Stimulated activated naive CD8-positive, alpha-beta T cell treated with anti-CD3 and anti-CD28 coated beads, Interleukin-15, Interleukin-2, amounts not matched to agents 100 U/mL and 50 U/mL, for 24 hours (primary cell): ENCODE measurements at regions not wholly inside any gene's neighbourhood (a gene's known extent, or its start where the extent isn't known, plus 50 kb on each side); places are given as distances from the start of the nearest gene placed in this dataset.
"Not testable (repeated sequence)": the region's sequence is repeated elsewhere in the genome, so short reads cannot be mapped to it uniquely, and the experiment has no call there.

Experiments
- ATAC-seq: fragments of 150-1000 bp; cut with Tn5 transposase; one replicate; pipeline ENCODE4 v1.10.0; 2021
- DNase-seq: peaks from one replicate; pipeline ENCODE4 v3.0.0; 2021

DNA sequence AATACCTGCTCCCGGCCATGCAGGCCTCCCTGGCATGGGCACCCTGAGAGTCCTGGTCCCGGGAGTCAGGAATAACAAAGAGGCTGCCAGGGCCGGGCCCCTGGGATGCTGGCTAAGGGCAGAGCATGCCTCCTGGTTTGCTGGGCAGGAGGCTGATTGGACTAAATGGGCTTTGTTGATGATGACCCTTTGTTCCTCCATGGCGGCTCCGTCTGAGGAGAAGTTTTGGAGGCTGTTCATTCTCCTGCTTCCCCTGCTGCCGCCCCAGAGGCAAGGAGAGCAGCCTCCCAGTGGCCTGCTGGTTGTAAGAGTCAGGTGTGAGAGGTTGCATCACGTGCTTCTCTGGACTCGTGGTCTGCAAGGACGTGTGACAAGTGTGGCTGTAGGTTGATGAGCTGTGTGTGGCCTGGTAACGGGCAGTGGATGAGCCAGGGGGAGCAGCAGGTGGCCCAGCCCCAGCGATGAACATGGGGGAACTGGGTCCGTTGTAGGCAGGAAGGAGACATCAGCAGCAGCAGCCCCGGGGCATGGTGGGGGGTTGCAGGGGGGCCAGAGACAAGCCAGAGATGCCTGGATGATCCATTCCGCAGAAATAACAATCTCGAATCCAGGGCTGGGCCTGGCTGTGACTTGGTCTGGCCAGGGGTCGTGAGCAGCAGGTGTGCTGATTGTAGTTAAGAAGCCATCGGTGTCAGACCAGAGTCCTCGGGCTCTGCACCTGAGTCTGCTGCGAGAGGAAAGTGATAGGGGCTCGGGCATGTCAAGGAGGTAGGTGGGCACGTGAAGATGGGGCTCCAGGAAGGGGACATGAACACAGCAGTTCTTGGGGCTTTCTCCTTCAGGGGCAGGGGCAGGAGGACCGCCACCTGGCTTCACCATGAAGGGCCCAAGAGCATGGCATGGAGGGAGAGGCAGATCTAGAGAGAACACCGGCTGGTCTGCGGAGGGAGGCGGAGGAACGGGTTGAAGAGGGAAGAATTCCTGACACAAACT lies 101.4 kb downstream of the TNFRSF13B start:
- no peak for ATAC-seq
- DNase-seq = no peak

DNA sequence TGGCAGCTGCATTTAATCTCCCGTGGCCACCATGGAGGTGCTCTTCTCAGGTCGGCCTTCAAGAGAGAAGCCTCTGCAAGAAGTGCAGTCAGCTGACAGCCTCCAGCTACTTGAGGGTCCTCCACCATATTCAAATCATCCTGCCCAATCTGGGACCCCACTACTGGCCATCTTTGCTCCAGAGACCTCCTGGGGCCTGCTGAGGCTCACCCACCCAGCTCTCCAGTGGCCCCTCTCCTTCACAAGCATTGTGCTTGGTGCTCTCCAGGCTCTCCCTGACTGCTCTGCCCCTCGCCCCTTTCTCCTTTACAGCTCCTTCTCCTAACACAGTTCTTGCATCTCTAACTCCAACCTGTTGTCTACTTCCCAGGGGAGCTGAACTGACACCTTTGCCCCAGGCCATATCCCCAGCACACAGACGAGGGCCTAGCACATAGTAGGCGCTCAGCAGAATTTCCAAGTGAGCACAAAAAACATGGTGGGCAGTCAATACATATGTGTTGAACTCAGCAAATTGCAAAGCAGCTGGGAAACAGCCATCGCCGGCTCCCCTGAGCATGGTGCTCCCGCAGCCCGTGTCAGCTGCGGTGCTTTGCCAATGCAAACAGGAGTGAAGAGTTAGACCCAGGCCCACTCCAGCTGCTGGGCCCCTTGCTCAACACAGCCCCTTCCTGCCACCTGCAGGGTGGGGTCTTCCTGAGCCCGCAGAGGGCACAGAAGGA lies 102.2 kb downstream of the TNFRSF13B start:
- not testable (repeated sequence) for DNase-seq, ATAC-seq

DNA sequence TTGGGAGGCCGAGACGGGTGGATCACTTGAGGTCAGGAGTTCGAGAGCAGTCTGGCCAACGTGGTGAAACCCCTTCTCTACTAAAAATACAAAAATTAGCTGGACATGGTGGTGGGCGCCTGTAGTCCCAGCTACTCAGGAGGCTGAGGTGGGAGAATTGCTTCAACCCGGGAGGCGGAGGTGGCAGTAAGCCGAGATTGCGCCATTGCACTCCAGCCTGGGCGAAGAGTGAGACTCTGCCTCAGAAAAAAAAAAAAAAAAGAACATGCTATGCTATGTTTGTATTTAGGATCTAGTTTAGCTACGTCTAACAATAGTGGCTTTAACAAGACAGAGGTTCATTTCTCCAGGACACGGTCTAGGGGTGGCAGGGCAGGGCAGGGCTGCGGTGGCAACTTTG lies 103.3 kb downstream of the TNFRSF13B start:
- DNase-seq, ATAC-seq: not testable (repeated sequence)

DNA sequence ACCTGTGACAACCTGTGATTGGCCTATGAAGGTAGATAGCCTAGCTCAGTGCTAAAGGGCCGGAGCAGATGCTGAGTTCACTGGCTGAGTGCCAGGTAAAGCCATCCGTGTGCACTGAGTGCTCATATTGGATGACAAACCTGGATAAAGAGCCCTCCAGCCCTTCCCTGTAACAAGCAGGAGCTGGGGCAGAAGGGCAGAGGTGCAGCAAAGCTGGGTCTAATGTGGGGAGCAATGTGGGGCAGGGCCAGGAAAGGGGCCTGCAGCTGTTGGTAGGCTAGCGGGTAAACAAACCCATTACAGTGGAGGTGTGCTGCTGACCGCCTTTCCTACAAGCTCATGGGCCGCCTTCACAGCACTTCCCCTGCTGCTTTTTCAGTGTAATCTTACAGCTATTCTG lies 104.4 kb downstream of the TNFRSF13B start:
- not testable (repeated sequence) for DNase-seq, ATAC-seq

DNA sequence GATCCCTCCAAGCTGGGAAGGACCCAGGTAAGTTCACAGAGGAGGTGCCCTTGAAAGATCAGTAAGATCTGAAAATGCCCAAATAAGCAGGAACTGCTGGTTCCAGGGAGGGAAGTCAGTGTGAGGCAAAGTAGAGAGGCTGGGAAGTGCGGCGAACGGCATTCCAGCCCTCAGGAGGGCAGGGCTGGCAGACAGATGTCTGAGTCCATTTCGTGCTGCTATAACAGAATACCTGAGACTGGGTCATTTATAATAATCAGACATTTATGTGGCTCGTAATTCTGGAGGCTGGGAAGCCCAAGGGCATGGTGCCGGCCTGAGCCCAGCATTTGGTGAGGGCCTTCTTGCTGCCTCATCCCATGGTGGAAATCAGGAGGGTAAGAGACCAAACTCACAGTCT lies 105.1 kb downstream of the TNFRSF13B start:
- not testable (repeated sequence) for ATAC-seq, DNase-seq

DNA sequence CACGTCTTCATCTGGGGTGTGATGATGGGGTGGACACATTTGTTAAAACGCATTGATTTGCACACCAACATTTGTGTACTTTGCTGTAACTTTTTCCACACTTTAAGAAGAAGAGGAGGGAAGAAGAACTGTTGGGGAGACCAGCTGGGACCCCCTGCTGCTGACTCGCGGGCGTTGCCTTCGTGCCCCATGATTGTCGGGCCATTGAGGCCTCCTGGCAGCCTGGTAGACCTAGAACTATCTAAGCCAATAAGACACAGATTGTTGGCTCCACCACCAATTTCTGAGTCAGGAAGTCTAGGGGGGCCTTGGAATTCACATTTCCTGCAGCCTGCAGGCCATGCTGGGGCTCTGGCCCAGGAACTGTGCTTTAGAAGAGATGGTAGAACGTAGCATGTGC lies 105.5 kb downstream of the TNFRSF13B start:
- DNase-seq = no peak
- ATAC-seq = no peak

DNA sequence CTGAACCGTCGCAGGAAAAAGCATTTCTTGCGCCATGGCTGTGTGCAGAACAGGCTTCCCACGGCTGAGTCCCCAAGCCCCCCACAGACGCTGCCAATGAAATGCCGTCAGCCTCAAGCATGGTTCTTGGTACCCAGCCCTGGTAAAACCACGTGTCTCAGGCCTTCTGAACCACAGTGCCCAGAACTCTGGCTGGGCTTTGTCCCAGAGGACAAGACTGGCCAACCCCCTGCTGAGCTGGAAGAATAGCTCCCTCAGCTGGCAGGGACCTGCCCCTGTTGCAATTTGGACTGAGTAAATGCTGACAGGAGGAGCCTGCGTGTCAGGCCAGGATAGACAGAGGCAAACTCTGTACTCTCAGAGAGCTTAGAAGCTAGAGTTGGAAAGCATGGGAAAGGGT lies 106.2 kb downstream of the TNFRSF13B start:
- ATAC-seq, DNase-seq: not testable (repeated sequence)

DNA sequence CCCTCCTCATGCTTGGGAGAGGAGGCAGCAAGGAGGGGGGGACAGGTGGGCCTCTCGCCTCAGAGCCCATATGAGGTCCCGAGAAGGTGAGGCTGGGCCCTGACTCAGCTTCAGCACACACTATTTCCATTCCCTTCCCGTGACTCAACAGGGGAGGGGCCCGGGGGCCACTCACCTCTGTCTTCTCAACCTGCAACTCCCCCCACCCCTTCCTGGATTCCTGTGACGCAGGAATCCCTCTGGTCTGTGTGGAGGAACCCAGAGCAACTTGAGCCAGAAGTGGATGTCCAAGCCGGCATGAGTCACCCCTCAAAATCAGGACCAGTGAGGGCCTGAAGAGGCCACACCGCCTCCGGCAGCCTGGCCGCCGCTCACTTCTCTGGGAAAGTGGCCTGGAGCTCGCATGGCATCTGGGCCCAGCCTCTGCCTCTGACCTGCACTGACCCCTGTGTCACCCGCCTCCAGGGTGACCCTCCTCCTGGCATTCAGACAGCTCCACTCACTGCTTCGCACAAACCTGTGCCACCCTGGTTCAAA lies 106.8 kb downstream of the TNFRSF13B start:
- ATAC-seq, DNase-seq: not testable (repeated sequence)

DNA sequence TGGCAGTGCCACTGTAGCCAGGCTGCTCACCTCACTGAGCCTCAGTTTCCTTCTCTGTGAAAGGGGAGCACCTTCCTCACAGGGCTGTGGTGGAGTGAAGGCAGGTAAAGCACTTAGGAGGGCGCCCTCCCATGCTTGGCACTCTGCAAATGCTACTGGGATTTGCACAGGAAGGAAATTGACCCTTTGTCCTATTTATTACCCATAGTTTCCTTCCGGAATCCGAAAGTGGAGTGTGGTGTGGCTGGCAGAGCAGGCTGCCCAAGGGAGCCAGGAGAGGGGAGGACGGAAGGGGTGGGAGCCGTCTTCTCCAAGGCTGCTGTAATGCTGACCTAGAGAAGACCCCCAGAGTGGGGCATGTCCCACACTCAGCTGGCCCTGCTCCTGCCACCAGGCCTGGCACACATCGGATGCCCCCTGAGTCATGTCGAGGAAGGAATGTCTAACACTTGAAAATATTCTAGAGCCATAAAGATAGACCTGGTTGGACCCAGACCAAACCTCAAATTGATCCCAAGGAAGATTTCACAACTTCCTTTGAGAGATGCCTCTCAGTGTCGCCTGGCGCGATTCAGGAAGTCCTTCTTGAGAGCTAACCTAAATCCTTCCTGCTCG lies 107.3 kb downstream of the TNFRSF13B start:
- ATAC-seq = not testable (repeated sequence)

DNA sequence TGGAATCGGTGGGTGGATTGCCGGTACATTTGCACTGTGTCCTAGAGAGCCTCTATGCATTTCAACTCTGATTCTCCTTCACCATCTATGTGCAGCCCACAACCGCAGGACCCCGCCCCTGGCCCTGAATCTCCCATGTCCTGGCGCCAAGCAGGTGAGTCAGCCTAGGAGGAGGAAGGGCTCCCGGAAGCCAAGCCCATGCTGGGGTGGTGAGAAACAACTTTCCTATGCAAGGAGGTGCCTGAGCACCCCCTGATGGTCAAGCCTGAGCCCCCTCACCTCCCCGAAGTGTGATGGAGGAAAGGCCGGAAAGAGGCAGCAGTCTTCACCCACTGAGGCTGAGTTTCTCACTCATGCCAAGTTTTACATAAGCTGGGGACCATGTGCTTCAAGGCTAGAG lies 110.8 kb downstream of the TNFRSF13B start:
- ATAC-seq, DNase-seq: not testable (repeated sequence)

More for the DNA sequence above, 107.3 kb downstream of the TNFRSF13B start:
- DNase-seq = not testable (repeated sequence)

DNA sequence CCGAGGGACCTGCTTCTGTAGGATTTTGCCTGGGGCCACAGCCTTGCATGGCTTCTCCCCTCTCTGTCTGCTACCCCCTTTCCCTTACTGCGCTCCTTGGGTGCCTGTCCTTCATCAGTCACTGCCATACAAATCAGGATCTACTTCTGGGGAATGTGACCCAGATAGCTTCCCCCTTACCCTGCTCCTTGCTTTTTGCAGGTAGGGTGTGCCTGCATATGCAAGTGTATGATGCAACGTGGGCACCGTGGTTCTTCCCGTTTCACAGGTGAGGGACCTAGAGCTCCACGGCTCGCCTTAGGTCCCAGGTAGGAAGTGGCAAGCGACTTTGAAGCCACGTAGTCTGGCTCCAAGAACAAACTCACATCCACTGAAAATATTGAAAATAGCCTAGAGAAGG lies 111.5 kb downstream of the TNFRSF13B start:
- ATAC-seq, DNase-seq: not testable (repeated sequence)

DNA sequence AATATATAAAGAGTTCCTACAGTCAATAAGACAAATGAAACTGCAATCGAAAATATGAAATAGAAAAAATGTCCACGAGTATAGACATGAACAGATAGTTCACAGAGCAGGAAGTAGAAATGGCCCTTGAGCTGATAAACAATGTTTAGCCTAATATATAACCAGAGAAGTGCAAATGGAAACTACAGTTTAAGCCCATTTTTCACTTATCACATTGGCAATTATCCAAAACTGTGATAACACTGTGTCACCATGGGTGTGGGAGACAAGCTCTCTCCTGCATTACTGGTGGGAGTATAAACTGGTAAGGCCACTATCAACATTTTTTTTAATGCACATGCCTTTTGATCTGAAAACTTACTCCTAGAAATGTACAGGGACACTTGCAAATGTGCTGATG lies 112.4 kb downstream of the TNFRSF13B start:
- not testable (repeated sequence) for ATAC-seq, DNase-seq

DNA sequence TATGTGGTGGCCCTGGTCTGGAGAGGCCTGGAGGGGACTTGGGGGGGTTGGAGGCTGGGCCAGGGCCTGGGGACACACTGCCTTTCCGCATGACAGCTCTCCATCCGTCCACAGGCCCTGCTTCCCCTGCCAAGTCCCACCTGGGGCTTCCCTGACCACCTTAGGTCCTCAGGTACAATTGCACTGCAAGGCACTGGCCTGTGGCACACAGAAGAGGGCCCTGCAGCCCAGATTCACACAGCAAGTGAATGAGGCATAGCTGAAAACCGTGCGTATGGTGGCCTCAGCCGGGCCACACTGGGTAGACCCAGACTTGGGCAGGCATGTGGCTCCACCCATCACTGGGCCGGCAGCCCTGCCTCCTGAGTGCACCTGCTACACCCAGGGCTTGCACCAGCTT lies 114.2 kb downstream of the TNFRSF13B start:
- not testable (repeated sequence) for DNase-seq, ATAC-seq

DNA sequence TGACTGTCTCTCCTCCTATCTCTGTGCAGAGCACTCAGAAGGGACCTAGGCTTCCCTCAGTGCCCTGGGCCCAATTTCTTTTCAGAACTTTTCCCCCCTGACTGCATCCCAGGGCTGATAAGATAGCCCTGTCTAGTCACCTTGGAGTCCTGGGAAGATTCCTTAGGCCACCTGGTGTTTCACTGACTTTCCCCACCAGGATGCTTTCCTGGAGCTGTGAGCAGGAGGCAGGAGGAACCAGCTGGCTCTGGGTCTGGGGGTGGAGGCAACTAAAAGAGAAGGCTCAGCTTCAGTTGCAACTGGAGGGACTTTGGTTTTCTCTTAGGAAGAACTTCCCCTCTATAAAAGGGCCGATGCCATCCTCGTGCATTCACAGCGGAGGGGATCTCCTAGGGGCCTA lies 115.1 kb downstream of the TNFRSF13B start:
- ATAC-seq, DNase-seq: not testable (repeated sequence)

DNA sequence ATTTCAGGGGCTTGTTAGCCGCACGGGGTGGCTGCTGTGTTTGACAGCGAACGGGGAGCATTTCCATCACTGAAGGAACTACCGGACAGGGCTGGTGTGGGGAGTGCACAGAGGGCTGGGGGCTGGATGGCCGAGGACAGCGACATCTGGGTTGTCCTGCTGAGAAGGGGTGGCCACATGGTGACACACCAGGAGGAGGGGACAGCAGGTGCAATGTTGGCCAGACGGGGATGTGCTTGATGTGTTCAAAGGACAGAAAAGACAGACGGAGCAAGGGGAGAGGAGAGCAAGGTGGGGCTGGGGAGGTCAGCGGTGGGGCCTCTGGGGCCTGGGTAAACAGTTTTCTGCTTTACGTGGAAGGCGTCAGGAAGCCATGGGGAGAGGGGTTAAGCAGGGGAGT lies 115.7 kb downstream of the TNFRSF13B start:
- ATAC-seq, DNase-seq: not testable (repeated sequence)

DNA sequence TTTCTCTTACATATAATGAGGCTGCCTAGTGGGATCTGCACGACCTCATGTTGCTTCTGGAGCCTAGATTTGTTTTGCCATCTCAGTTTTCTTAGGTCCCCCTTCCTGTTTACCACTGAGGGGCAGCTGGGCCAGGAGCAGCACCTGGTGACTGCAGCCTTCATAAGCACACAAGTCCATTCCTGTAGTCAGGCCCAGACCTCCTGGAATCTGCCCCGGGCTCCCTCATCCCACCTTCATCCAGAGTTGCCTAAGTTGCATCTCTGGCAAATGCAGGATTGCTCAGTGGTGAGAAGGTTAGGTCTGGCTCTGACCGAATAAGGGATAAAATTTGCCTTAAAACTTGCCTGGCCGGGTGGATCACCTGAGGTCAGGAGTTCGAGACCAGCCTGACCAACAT lies 117.3 kb downstream of the TNFRSF13B start:
- not testable (repeated sequence) for ATAC-seq, DNase-seq

DNA sequence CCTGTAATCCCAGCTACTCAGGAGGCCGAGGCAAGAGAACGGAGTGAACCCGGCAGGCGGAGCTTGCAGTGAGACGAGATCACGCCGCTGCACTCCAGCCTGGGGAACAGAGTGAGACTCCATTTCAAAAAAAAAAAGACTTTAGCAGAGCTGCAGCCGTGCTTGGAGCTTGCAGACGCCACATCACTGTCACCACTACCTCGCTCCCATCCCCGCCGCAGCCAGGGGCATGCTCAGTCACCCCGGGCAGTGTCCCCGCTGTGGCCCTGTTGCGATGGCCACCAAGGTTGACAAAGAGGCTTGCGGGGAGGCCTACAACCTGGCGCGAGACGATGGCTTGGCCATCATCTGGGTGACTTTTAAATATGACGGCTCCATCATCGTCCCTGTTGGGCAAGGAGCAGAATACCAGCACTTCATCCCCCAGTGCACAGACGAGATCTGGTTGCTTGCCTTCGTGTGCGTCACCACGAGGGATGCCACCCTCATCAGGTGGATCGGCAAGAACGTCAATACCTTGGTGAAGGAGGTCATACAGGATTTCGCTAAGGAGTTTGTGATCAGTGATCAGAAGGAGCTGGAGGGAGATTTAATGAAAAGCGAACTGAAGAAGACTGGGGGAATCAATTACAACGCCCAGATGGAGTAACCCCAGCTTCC lies 118.1 kb downstream of the TNFRSF13B start:
- ATAC-seq (no peak), DNase-seq (no peak)

DNA sequence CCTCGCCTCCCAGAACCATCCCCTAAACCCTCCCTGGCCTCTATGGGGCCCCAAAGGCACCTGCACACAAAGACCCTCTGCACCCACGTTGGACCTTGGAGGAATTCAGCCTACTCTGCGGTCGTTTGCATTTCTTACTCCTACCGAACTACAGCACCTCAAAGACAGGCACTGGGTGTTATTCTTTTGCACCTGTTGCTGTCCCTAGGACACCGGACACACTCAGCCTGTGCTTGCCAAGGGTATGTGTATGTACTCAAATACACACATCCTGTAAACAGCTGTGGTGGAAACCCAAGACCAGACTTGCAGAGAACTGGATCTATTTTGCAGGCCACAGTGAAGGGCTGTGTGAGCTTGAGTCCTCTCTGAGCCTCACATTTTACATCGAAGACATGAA lies 122.1 kb downstream of the TNFRSF13B start:
- DNase-seq, ATAC-seq: not testable (repeated sequence)

DNA sequence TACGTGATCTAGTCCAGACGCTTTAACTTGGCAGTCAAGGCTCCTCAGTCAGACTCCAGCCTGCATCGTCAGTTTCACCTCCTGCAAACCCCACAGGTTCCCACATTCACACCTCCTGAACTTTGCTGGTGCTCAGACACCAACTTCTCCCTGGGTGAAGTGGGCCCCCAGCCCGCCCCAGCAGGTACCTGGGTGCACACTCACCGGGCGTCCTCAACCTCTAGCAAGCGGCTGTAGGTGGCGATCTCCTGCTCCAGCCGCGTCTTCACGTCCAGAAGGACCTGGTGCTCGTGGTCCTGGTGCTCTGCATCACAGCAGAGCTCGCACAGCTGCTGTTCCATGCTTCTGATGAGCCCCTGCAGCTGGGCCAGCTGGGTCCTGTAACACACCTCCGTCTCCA lies 122.9 kb downstream of the TNFRSF13B start:
- DNase-seq, ATAC-seq: not testable (repeated sequence)

DNA sequence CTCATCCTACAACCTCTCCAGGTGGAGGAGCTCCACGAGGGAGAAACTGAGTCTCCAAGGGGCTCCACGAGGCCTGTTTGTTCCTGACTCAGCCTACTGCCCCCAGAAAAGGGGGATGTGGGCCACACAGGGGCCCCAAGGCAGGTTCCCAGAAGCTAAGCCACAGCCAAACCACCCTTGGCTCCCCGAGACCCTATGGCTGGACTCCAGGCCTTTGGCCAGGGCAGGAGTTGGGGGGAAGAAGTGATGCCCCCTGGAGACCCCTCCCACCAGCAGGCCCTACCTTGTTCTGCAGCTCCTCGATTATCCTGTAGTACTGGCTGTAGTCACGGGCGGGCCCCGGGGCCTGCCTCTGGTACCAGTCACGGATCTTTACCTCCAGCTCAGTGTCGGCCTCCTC lies 126.8 kb downstream of the TNFRSF13B start:
- DNase-seq, ATAC-seq: not testable (repeated sequence)

DNA sequence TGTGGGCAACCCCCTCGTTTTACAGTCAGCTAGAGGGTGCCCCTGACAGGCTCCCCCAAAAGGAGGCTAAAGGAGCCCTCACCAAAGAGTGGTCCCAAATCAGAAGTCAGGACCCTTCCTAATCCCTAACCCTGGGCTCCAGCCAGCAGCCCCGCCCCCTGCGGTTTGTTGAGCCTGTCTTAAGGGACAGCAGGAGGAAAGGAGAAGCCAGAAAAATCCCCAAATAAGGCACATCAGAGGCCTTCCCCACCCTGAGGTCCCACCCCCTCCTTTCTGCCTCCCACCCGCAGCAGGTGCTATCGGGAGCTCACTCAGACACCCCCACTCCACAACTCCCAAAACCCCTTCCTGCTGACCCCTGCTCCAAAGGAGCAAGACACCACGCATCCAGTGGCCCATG lies 127.2 kb downstream of the TNFRSF13B start:
- ATAC-seq, DNase-seq: not testable (repeated sequence)
